ENCODE measurements at regions not wholly inside any gene's neighbourhood (a gene's known extent, or its start where the extent isn't known, plus 50 kb on each side); places are given as distances from the start of the nearest gene placed in this dataset.

DNA sequence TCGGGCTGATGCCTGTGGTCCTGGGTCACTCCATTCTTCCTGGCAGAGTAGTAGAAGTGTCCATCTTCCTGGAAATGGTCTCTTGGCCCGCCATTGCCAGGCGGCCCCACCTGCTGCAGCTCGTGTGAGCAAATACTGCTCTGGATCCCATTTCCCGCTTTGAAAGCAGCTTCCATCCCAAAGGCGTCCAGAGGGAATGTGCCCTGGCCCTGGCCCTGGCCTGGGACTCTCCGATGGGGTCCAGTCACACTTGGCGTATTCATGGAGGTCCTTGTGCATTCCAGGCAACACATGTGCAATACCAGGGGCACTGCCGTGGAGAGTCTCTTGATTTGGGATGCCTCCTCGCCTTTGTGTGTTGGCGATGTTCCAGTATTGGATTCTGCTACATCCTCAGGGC lies 111.1 kb downstream of the SNRPN start:
- H3K36me3 ChIP-seq: no peaks in the 10 kb centered on the region
- no peak overlapping the region for H3K4me3 ChIP-seq
- H3K9me3 ChIP-seq: peaks cover 33% of the 10 kb centered on the region
- H3K9ac ChIP-seq (ENCODE audit: low read depth in 2 of 2, low read length in 2 of 2): no peak overlapping the region
- intact Hi-C loops (cut with DNase I): no loop called here
- H3K27ac ChIP-seq: no peak overlapping the region
- H3K4me1 ChIP-seq: no peaks in the 10 kb centered on the region
- no peak for TF ChIP-seq CTCF (IDR thresholded peaks at IDR 0.05)
- no peak for DNase-seq
- no peaks in the 10 kb centered on the region for H3K27me3 ChIP-seq

GRCh38 chr15:25066708-25067107 lies 111.9 kb downstream of the SNRPN start:
- no peak overlapping the region for H3K27ac ChIP-seq
- H3K9me3 ChIP-seq: peaks cover 36% of the 10 kb centered on the region
- H3K9ac ChIP-seq (ENCODE audit: low read depth in 2 of 2, low read length in 2 of 2): no peak overlapping the region
- H3K4me1 ChIP-seq: no peaks in the 10 kb centered on the region
- no peak overlapping the region for H3K4me3 ChIP-seq
- intact Hi-C loops (cut with DNase I): no loop called here
- H3K36me3 ChIP-seq: no peaks in the 10 kb centered on the region
- DNase-seq: no peak
- no peaks in the 10 kb centered on the region for H3K27me3 ChIP-seq
- TF ChIP-seq CTCF (IDR thresholded peaks at IDR 0.05): no peak

- no peak for TF ChIP-seq CTCF (IDR thresholded peaks at IDR 0.05)
- Histone ChIP-seq H3K27ac (no peak overlapping the region), H3K4me3 (no peak overlapping the region), H3K4me1 (no peaks in the 10 kb centered on the region), H3K36me3 (no peaks in the 10 kb centered on the region), H3K9me3 (peaks cover 28% of the 10 kb centered on the region), H3K27me3 (no peaks in the 10 kb centered on the region), H3K9ac (ENCODE audit: low read depth in 2 of 2, low read length in 2 of 2) (no peak overlapping the region)
- DNase-seq: no peak
- intact Hi-C loops (cut with DNase I): no loop called here
Measured at GRCh38 chr15:25067725-25068309, 113.0 kb downstream of the SNRPN start.

DNA sequence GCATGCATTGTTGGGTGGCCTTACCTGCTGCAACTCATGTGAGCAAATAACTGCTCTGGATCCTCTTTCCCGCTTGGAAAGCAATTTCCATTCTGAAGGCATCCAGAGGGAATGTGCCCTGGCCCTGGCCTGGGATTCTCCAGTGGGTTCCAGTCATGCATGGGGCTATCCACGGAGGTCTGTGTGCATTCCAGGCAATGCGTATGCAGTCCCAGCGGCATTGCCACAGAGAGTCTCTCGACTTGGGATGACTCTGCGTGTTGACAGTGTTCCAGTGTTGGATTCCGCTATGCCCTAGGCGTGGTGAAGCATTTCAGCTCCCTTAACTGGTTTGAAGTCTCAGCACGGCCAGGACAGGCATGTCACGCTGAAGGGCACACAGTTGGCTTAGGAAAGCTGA lies 113.9 kb downstream of the SNRPN start:
- Histone ChIP-seq H3K27me3 (no peaks in the 10 kb centered on the region), H3K9ac (ENCODE audit: low read depth in 2 of 2, low read length in 2 of 2) (no peak overlapping the region), H3K4me3 (no peak overlapping the region), H3K36me3 (peaks cover 4% of the 10 kb centered on the region), H3K9me3 (peaks cover 24% of the 10 kb centered on the region), H3K27ac (no peak overlapping the region), H3K4me1 (no peaks in the 10 kb centered on the region)
- DNase-seq: no peak
- TF ChIP-seq CTCF (IDR thresholded peaks at IDR 0.05): no peak
- intact Hi-C loops (cut with DNase I): no loop called here

DNA sequence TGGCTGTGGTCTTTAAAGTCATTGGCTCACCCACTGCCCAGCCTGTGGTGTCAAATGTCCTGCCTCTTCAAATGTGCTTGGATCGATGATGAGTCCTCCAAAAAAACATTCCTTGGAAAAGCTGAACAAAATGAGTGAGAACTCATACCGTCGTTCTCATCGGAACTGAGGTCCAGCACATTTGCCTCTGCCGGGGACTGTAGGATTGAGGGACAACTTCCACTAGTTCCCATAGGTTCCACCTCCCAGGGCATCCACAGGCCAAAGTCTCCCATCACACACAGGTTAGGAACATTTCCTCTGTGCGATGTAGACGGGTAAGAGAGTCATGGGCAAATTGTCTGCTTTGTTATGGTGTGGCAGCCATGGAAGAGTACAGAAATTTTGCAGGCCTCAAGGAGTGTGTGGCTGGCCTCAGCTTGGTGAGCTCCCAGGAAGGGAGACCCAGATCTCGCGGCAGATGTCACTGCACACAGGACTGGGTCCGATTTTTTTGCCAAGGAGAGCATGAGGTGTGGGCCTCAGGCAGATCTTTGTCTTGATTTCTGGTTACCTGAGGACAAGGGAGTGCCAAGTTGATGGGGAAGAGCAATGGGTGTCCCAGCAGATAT lies 115.7 kb downstream of the SNRPN start:
- H3K9me3 ChIP-seq: peaks cover 28% of the 10 kb centered on the region
- H3K4me3 ChIP-seq: no peak overlapping the region
- H3K27ac ChIP-seq: no peak overlapping the region
- intact Hi-C loops (cut with DNase I): no loop called here
- TF ChIP-seq CTCF (IDR thresholded peaks at IDR 0.05): no peak
- H3K9ac ChIP-seq (ENCODE audit: low read depth in 2 of 2, low read length in 2 of 2): no peak overlapping the region
- H3K36me3 ChIP-seq: peaks cover 6% of the 10 kb centered on the region
- H3K4me1 ChIP-seq: no peaks in the 10 kb centered on the region
- H3K27me3 ChIP-seq: no peaks in the 10 kb centered on the region
- DNase-seq: no peak
